Esophagus muscularis mucosa (tissue), 4 donors: ENCODE measurements at regions not wholly inside any gene's neighbourhood (a gene's known extent, or its start where the extent isn't known, plus 50 kb on each side); places are given as distances from the start of the nearest gene placed in this dataset.

Experiments
- DNase-seq: peaks from one replicate; pipeline ENCODE4 v3.0.0-alpha.2; 2017; ENCODE audit errors: extremely low spot score
- H3K27ac ChIP-seq, 4 donors: fragments of 200-600 bp; sonication (generic); replicated peaks in 1 of 4; 1 replicate in 3 of 4; 2 replicates in 1 of 4; pipeline ENCODE4 v1.5.1; 2016 to 2019; ENCODE audit warnings: mild to moderate bottlenecking in 1 of 4
- H3K27me3 ChIP-seq, 4 donors: fragments of 200-600 bp; sonication (generic); one replicate each; pipeline versions ENCODE4 v1.5.1 to v1.6.0; 2016 to 2019
- H3K36me3 ChIP-seq, 4 donors: fragments of 200-600 bp; sonication (generic); one replicate each; pipeline ENCODE4 v1.5.1; 2016 to 2019
- H3K4me1 ChIP-seq, 4 donors: fragments of 200-600 bp; sonication (generic); one replicate each; pipeline ENCODE4 v1.5.1; 2016 to 2019
- H3K4me3 ChIP-seq, 4 donors: fragments of 200-600 bp; sonication (generic); 1 replicate in 2 of 4; 2 replicates in 2 of 4; pipeline ENCODE4 v1.5.1; 2016 to 2019; ENCODE audit warnings: mild to moderate bottlenecking in 4 of 4, moderate library complexity in 1 of 4
- H3K9me3 ChIP-seq, 4 donors: fragments of 200-600 bp; sonication (generic); 1 replicate in 3 of 4; 2 replicates in 1 of 4; pipeline ENCODE4 v1.5.1; 2016 to 2019
- EP300 ChIP-seq: sonication (generic); formaldehyde crosslinking; IDR thresholded peaks from one replicate; pipeline ENCODE4 v1.6.1; 2017; ENCODE audit warnings: antibody characterized with exemption
- POLR2A ChIP-seq: fragments of 450-650 bp; IDR thresholded peaks from one replicate; pipeline ENCODE4 v1.6.1; 2017; ENCODE audit warnings: antibody characterized with exemption, moderate library complexity, mild to moderate bottlenecking, low read depth
- POLR2AphosphoS5 ChIP-seq, 2 donors: sonication (generic); formaldehyde crosslinking; IDR thresholded peaks; one replicate each; pipeline ENCODE4 v1.6.1; 2017; ENCODE audit warnings: antibody characterized with exemption in 2 of 2
- WGBS: methylation state at CpG from one replicate; pipeline ENCODE4 v1.1.5; 2018; 5-methylcytosine and 5-hydroxymethylcytosine counted together
- intact Hi-C: fragments of 100-400 bp; cut with DNase I; formaldehyde crosslinking; loops from one replicate; pipeline ENCODE4 v1.15.1; 2023
- TF ChIP-seq, protein P1 (sequence below), 3 experiments: fragments of 200-600 bp in 2 of 3; fragments of 450-650 bp in 1 of 3; sonication (generic) in 2 of 3; IDR thresholded peaks; one replicate each; pipeline ENCODE4 v1.5.1; 2017 to 2019; ENCODE audit warnings: antibody characterized with exemption in 3 of 3, mild to moderate bottlenecking in 2 of 3, moderate library complexity in 1 of 3

GRCh38 chr5:35345222-35345621 is 114.9 kb upstream of the PRLR start:
- intact Hi-C loops, result no loop called here
- no peak for DNase-seq
- Histone ChIP-seq H3K27ac (no peak overlapping the region), H3K4me3 (no peak overlapping the region), H3K36me3 (no peaks in the 10 kb centered on the region), H3K4me1 (no peaks in the 10 kb centered on the region), H3K9me3 (peaks cover 0 to 10% (median 2%) of the 10 kb centered on the region in 4 donors), H3K27me3 (no peaks in the 10 kb centered on the region)
- TF ChIP-seq EP300 (no peak), POLR2AphosphoS5 (IDR thresholded peaks at IDR 0.05) (no peak), POLR2A (no peak)
- TF ChIP-seq, protein P1, sequence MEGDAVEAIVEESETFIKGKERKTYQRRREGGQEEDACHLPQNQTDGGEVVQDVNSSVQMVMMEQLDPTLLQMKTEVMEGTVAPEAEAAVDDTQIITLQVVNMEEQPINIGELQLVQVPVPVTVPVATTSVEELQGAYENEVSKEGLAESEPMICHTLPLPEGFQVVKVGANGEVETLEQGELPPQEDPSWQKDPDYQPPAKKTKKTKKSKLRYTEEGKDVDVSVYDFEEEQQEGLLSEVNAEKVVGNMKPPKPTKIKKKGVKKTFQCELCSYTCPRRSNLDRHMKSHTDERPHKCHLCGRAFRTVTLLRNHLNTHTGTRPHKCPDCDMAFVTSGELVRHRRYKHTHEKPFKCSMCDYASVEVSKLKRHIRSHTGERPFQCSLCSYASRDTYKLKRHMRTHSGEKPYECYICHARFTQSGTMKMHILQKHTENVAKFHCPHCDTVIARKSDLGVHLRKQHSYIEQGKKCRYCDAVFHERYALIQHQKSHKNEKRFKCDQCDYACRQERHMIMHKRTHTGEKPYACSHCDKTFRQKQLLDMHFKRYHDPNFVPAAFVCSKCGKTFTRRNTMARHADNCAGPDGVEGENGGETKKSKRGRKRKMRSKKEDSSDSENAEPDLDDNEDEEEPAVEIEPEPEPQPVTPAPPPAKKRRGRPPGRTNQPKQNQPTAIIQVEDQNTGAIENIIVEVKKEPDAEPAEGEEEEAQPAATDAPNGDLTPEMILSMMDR (IDR thresholded peaks at IDR 0.05), result no peak
- 63% methylated on average over 1 of the region's 1 CpG for WGBS

DNA sequence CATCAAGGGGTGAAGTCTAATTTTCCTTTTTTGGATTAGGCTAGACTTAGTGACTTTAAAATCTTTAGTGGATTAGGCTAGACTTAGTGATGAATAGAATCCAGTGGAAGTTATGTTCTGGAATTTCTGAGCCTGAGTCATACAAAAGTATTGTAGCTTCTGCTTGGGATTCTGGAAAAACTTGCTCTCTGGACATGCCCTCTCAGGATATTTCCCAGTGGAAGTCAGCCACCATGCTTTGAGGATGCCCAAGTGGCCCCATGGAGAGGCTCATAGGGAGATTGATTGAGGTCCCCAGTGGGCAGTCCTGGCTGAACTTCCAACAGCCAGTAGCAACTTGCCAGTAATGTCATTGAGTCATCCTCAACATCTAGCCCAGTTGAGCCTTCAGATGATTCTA is 112.4 kb upstream of the PRLR start:
- Histone ChIP-seq H3K27me3 (no peaks in the 10 kb centered on the region), H3K36me3 (no peaks in the 10 kb centered on the region), H3K4me3 (no peak overlapping the region), H3K9me3 (peaks cover 0 to 3% (median 0%) of the 10 kb centered on the region in 4 donors), H3K27ac (no peak overlapping the region), H3K4me1 (no peaks in the 10 kb centered on the region)
- intact Hi-C loops, result no loop called here
- no peak for DNase-seq
- TF ChIP-seq, protein P1 (IDR thresholded peaks at IDR 0.05), result no peak
- TF ChIP-seq POLR2A (no peak), POLR2AphosphoS5 (IDR thresholded peaks at IDR 0.05) (no peak), EP300 (no peak)

DNA sequence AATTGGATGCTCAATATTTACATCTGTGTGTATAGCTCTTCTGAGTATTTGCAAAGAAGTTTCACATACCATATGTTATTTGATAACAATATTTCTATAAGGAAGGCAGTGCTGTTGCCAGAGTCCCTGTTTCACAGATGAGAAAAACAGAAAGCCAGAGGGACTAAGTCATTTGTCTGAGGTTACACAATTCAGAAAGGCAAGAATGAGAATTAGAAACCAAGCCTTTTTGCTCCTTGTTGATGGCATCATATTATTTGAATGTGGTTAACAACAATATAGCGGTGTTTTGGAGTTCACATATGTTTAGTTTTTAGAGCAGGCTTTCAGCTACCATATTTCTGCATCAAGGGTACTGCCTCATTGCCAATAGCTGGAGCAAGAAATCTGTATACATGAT is 110.9 kb upstream of the PRLR start:
- no peaks in the 10 kb centered on the region for H3K27me3 ChIP-seq
- DNase-seq, result no peak
- intact Hi-C loops, result no loop called here
- TF ChIP-seq, protein P1 (IDR thresholded peaks at IDR 0.05), result no peak
- TF ChIP-seq POLR2A, result no peak
- TF ChIP-seq EP300, result no peak
- TF ChIP-seq POLR2AphosphoS5 (IDR thresholded peaks at IDR 0.05), result no peak
- peaks cover 0 to 3% (median 0%) of the 10 kb centered on the region in 4 donors for H3K9me3 ChIP-seq
- H3K4me1 ChIP-seq, result no peaks in the 10 kb centered on the region
- H3K4me3 ChIP-seq, result no peak overlapping the region
- WGBS, result 78% methylated on average over 1 of the region's 1 CpG
- no peaks in the 10 kb centered on the region for H3K36me3 ChIP-seq
- H3K27ac ChIP-seq, result no peak overlapping the region

DNA sequence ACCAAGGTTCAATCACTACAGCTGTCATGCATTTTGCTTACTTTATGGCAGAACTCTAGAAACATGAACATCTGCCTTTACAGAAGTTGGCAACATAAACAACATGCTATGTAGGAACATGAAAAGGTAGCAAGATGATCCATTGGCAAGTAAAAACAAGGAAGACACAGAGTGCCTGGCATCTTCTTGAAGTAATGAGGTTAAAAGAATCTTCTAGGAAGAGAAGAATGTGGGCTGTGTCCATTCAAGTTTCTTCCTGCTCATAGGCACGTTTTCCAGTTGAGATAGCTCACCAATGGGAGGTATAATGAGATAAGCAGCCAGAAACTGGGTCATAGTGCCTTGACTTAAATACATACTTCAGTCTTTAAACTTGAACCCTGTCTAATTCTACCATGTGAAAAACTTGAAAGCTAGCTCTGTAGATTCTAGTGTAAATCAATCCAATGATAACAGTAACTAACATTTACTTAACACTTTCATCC is 109.4 kb upstream of the PRLR start:
- Histone ChIP-seq H3K9me3 (no peaks in the 10 kb centered on the region), H3K27ac (no peak overlapping the region), H3K4me3 (no peak overlapping the region), H3K27me3 (no peaks in the 10 kb centered on the region), H3K36me3 (no peaks in the 10 kb centered on the region), H3K4me1 (no peaks in the 10 kb centered on the region)
- no peak for TF ChIP-seq POLR2A
- TF ChIP-seq, protein P1 (IDR thresholded peaks at IDR 0.05), result no peak
- no peak for TF ChIP-seq EP300
- TF ChIP-seq POLR2AphosphoS5 (IDR thresholded peaks at IDR 0.05), result no peak
- DNase-seq, result no peak
- 67% methylated on average over 1 of the region's 1 CpG for WGBS
- intact Hi-C loops, result no loop called here

GRCh38 chr5:35339006-35339405 is 108.7 kb upstream of the PRLR start:
- intact Hi-C loops, result no loop called here
- Histone ChIP-seq H3K27me3 (no peaks in the 10 kb centered on the region), H3K4me1 (no peaks in the 10 kb centered on the region), H3K9me3 (no peaks in the 10 kb centered on the region), H3K27ac (no peak overlapping the region), H3K36me3 (no peaks in the 10 kb centered on the region), H3K4me3 (no peak overlapping the region)
- WGBS, result 95% methylated on average over 1 of the region's 1 CpG
- DNase-seq, result no peak
- TF ChIP-seq, protein P1 (IDR thresholded peaks at IDR 0.05), result no peak
- TF ChIP-seq POLR2AphosphoS5 (IDR thresholded peaks at IDR 0.05) (no peak), POLR2A (no peak), EP300 (no peak)
